HL-60 (cell line): ENCODE measurements at regions not wholly inside any gene's neighbourhood (a gene's known extent, or its start where the extent isn't known, plus 50 kb on each side); places are given as distances from the start of the nearest gene placed in this dataset.

Experiments used
- DNase-seq, 2 experiments: peaks; one replicate each; pipeline ENCODE4 v3.0.0-alpha.2; 2010 to 2020; ENCODE audit warnings: low read depth in 1 of 2, low spot score in 1 of 2
- H3K27ac ChIP-seq: fragments of 250-450 bp; sonication (Bioruptor Pico); replicated peaks from 2 replicates; pipeline ENCODE4 v1.5.1; 2020; ENCODE audit warnings: mild to moderate bottlenecking, moderate library complexity
- H3K27me3 ChIP-seq: fragments of 250-450 bp; sonication (Bioruptor Pico); 2 replicates; pipeline ENCODE4 v1.5.1; 2021; ENCODE audit warnings: mild to moderate bottlenecking, moderate library complexity; ENCODE audit not compliant: insufficient read depth, poor library complexity, severe bottlenecking
- H3K4me3 ChIP-seq: replicated peaks from 2 replicates; pipeline ENCODE4 v1.5.1; 2011; ENCODE audit warnings: mild to moderate bottlenecking, control low read depth, low read length; ENCODE audit not compliant: insufficient read depth
- GABPA ChIP-seq: IDR thresholded peaks from 2 replicates; pipeline ENCODE4 v1.6.1; 2012; ENCODE audit warnings: low read depth
- POLR2AphosphoS5 ChIP-seq: IDR thresholded peaks from 2 replicates; pipeline ENCODE4 v1.6.1; 2012; ENCODE audit warnings: low read depth
- SPI1 ChIP-seq: IDR thresholded peaks from 2 replicates; pipeline ENCODE4 v1.6.1; 2012; ENCODE audit warnings: low read depth, mild to moderate bottlenecking, borderline replicate concordance
- TF ChIP-seq, protein P1 (sequence below): IDR thresholded peaks from one replicate; pipeline ENCODE4 v1.5.1; 2011; ENCODE audit warnings: low read length, control low read depth, inconsistent platforms; ENCODE audit not compliant: insufficient read depth
- TF ChIP-seq, protein P2 (sequence below): IDR thresholded peaks from 2 replicates; pipeline ENCODE4 v1.6.1; 2012; ENCODE audit warnings: low read depth; ENCODE audit not compliant: insufficient replicate concordance

DNA sequence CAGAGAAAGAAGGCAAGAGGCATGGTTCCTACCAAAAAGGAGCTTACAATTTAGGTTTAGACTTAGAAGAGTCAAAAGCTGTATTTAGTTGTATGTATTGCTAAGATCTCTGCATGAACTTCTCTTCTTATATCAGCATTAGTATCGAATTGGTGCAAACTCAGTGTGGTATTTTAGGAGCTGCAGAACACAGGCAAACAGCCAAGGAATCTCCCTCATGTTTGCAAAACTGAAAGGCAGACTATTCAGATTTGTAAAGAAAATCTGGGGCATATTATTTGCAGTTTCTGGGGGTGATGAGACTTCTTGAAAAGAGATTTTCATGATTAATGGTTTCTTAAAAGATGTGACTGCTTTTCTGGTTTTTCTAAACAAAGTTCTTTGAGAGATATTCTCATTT is 252.7 kb downstream of the CEMIP2 start:
- DNase-seq: no peak
- TF ChIP-seq, protein P1, sequence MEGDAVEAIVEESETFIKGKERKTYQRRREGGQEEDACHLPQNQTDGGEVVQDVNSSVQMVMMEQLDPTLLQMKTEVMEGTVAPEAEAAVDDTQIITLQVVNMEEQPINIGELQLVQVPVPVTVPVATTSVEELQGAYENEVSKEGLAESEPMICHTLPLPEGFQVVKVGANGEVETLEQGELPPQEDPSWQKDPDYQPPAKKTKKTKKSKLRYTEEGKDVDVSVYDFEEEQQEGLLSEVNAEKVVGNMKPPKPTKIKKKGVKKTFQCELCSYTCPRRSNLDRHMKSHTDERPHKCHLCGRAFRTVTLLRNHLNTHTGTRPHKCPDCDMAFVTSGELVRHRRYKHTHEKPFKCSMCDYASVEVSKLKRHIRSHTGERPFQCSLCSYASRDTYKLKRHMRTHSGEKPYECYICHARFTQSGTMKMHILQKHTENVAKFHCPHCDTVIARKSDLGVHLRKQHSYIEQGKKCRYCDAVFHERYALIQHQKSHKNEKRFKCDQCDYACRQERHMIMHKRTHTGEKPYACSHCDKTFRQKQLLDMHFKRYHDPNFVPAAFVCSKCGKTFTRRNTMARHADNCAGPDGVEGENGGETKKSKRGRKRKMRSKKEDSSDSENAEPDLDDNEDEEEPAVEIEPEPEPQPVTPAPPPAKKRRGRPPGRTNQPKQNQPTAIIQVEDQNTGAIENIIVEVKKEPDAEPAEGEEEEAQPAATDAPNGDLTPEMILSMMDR: no peak
- no peak for TF ChIP-seq POLR2AphosphoS5
- no peak for TF ChIP-seq GABPA
- TF ChIP-seq SPI1: no peak
- TF ChIP-seq, protein P2, sequence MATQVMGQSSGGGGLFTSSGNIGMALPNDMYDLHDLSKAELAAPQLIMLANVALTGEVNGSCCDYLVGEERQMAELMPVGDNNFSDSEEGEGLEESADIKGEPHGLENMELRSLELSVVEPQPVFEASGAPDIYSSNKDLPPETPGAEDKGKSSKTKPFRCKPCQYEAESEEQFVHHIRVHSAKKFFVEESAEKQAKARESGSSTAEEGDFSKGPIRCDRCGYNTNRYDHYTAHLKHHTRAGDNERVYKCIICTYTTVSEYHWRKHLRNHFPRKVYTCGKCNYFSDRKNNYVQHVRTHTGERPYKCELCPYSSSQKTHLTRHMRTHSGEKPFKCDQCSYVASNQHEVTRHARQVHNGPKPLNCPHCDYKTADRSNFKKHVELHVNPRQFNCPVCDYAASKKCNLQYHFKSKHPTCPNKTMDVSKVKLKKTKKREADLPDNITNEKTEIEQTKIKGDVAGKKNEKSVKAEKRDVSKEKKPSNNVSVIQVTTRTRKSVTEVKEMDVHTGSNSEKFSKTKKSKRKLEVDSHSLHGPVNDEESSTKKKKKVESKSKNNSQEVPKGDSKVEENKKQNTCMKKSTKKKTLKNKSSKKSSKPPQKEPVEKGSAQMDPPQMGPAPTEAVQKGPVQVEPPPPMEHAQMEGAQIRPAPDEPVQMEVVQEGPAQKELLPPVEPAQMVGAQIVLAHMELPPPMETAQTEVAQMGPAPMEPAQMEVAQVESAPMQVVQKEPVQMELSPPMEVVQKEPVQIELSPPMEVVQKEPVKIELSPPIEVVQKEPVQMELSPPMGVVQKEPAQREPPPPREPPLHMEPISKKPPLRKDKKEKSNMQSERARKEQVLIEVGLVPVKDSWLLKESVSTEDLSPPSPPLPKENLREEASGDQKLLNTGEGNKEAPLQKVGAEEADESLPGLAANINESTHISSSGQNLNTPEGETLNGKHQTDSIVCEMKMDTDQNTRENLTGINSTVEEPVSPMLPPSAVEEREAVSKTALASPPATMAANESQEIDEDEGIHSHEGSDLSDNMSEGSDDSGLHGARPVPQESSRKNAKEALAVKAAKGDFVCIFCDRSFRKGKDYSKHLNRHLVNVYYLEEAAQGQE: no peak
- Histone ChIP-seq H3K4me3 (no peak overlapping the region), H3K27me3 (no peaks in the 10 kb centered on the region), H3K27ac (no peak overlapping the region)

DNA sequence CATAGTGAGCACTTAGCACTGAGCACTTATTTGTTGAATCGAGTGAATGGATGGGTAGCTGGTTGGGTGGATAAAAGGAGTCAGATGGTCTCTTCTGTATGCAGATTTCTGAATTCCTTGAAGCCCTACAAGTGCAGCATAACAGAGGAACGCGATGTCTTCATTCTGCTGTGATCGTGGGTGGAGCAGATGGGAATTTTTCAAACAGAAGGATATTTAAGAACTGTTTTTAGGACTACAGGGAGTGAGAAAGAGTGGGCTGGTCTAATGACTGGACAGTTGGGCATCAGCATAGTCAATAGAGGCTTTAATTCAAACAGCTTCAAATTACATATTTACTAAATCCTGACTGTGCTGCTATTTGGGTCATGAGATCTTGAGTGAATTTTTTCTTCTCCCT is 253.2 kb downstream of the CEMIP2 start:
- Histone ChIP-seq H3K4me3 (no peak overlapping the region), H3K27ac (no peak overlapping the region), H3K27me3 (no peaks in the 10 kb centered on the region)
- TF ChIP-seq SPI1: no peak
- TF ChIP-seq, protein P1: no peak
- TF ChIP-seq POLR2AphosphoS5: no peak
- TF ChIP-seq, protein P2: no peak
- no peak for TF ChIP-seq GABPA
- DNase-seq: no peak

DNA sequence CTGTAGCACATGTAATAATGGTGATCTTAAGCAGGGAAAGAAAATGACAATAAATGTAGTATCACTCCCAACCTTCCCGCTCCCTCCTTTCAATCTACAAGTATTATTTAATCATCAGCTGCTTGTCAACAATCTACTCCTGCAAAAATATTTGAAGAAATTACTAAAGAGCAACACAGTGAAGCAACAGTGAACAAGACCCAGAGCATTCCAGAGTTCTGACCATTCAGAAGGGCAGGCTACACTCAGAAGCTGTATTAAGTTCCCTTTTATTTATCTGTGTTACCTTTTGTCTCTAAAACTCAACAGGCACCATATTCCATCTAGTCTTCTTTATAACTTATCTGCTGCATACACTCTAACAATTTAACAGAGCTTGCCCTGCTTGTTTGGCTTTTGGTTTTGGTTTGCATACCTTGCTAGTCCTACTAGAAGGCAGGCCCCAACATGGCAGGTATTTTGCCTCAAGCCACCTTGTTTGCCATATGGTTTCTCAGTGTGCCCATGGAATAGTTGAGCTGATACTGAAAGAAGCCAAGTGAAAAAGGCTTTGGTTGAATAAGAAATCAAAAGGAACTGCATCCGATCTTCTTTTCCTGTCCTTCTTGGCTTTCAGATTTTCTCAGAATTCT is 253.9 kb downstream of the CEMIP2 start:
- no peak for DNase-seq
- Histone ChIP-seq H3K27me3 (no peaks in the 10 kb centered on the region), H3K27ac (no peak overlapping the region), H3K4me3 (no peak overlapping the region)
- TF ChIP-seq, protein P1: no peak
- TF ChIP-seq, protein P2: no peak
- TF ChIP-seq GABPA (no peak), SPI1 (no peak), POLR2AphosphoS5 (no peak)
